ENCODE measurements at regions not wholly inside any gene's neighbourhood (a gene's known extent, or its start where the extent isn't known, plus 50 kb on each side); places are given as distances from the start of the nearest gene placed in this dataset.

DNA sequence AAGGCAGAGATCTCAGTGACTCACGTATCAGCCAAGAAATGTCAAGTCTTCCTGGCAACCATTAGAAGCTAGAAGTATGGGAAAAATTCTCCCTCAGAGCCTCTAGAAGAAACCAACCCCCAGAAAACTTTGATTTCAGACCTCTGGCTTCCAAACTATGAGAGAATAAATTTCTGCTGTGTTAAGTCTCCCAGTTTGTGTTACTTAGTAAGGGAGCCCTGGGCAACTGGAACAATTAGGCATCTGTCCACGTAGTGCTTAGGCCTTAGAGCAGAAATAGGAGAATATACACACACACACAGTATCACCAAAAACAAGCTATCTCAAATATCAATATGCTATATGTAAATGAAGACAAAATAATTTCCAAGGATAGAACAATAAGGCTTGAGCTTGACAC lies 894.8 kb upstream of the CDH10 start:
- TF ChIP-seq, protein P1, sequence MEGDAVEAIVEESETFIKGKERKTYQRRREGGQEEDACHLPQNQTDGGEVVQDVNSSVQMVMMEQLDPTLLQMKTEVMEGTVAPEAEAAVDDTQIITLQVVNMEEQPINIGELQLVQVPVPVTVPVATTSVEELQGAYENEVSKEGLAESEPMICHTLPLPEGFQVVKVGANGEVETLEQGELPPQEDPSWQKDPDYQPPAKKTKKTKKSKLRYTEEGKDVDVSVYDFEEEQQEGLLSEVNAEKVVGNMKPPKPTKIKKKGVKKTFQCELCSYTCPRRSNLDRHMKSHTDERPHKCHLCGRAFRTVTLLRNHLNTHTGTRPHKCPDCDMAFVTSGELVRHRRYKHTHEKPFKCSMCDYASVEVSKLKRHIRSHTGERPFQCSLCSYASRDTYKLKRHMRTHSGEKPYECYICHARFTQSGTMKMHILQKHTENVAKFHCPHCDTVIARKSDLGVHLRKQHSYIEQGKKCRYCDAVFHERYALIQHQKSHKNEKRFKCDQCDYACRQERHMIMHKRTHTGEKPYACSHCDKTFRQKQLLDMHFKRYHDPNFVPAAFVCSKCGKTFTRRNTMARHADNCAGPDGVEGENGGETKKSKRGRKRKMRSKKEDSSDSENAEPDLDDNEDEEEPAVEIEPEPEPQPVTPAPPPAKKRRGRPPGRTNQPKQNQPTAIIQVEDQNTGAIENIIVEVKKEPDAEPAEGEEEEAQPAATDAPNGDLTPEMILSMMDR (conservative IDR thresholded peaks at IDR 0.05; ENCODE audit: low read depth, low read length), result no peak
- TF ChIP-seq EZH2 (IDR thresholded peaks at IDR 0.05; ENCODE audit: low read length, unreplicated experiment) (no peak), EZH2phosphoT487 (IDR thresholded peaks at IDR 0.05; ENCODE audit: borderline replicate concordance, low read length) (no peak)
